ENCODE measurements at regions not wholly inside any gene's neighbourhood (a gene's known extent, or its start where the extent isn't known, plus 50 kb on each side); places are given as distances from the start of the nearest gene placed in this dataset.

GRCh38 chr3:10570196-10570946, 65.0 kb upstream of the ATP2B2 start:
- peaks cover 2% of the 10 kb centered on the region for H3K9me1 ChIP-seq (ENCODE audit: control insufficient read depth, extremely low read depth, insufficient read depth, low read length)
- no peaks in the 10 kb centered on the region for H3K4me1 ChIP-seq (ENCODE audit: control insufficient read depth, extremely low read depth, insufficient read depth, low read length)
- H3K9ac ChIP-seq (ENCODE audit: control insufficient read depth, extremely low read depth, insufficient read depth, low read length), result no peak overlapping the region
- H3K4me2 ChIP-seq (ENCODE audit: control insufficient read depth, extremely low read depth, insufficient read depth, low read depth, low read length), result no peak overlapping the region
- no peak overlapping the region for H2AFZ ChIP-seq (ENCODE audit: control insufficient read depth, low read length)
- no peaks in the 10 kb centered on the region for H3K79me2 ChIP-seq (ENCODE audit: control insufficient read depth, insufficient read depth, low read length)
- no peak overlapping the region for H3K27ac ChIP-seq (ENCODE audit: control insufficient read depth, insufficient read depth, low read length)
- DNase-seq (ENCODE audit: low read depth, low spot score), result no peak
- H3K9me3 ChIP-seq (ENCODE audit: control insufficient read depth, low read depth, low read length), result no peaks in the 10 kb centered on the region
- H3K27me3 ChIP-seq (ENCODE audit: control insufficient read depth, extremely low read depth, insufficient read depth, low read length), result peaks cover 6% of the 10 kb centered on the region
- FAIRE-seq, result no peak
- H3K4me3 ChIP-seq (ENCODE audit: control insufficient read depth in 2 of 3, extremely low read depth in 1 of 3, insufficient read depth in 2 of 3, low read depth in 1 of 3, low read length in 3 of 3), result no peak overlapping the region
- H3K36me3 ChIP-seq (ENCODE audit: control insufficient read depth in 2 of 2, extremely low read depth in 1 of 2, insufficient read depth in 2 of 2, low read length in 2 of 2), result no peaks in the 10 kb centered on the region
- no peak for TF ChIP-seq CTCF (optimal IDR thresholded peaks at IDR 0.05 in 1 of 3, IDR thresholded peaks at IDR 0.05 in 1 of 3, conservative IDR thresholded peaks at IDR 0.05 in 1 of 3; ENCODE audit: extremely low read depth in 1 of 3, insufficient read depth in 2 of 3, low read length in 3 of 3)
- TF ChIP-seq EZH2 (IDR thresholded peaks at IDR 0.05; ENCODE audit: low read length), result no peak
- H4K20me1 ChIP-seq (ENCODE audit: control insufficient read depth, extremely low read depth, insufficient read depth, low read length), result peaks cover 2% of the 10 kb centered on the region
- dilution Hi-C loops (cut with MboI; ENCODE audit: extremely low pct_ligation_motif_present, low sequenced_read_pairs), result no loop called here

GRCh38 chr3:10574101-10574620, 68.8 kb upstream of the ATP2B2 start:
- no peaks in the 10 kb centered on the region for H3K9me3 ChIP-seq (ENCODE audit: control insufficient read depth, low read depth, low read length)
- dilution Hi-C loops (cut with MboI; ENCODE audit: extremely low pct_ligation_motif_present, low sequenced_read_pairs), result no loop called here
- H4K20me1 ChIP-seq (ENCODE audit: control insufficient read depth, extremely low read depth, insufficient read depth, low read length), result no peaks in the 10 kb centered on the region
- H3K27me3 ChIP-seq (ENCODE audit: control insufficient read depth, extremely low read depth, insufficient read depth, low read length), result peaks cover 6% of the 10 kb centered on the region
- no peaks in the 10 kb centered on the region for H3K4me1 ChIP-seq (ENCODE audit: control insufficient read depth, extremely low read depth, insufficient read depth, low read length)
- peaks cover 2% of the 10 kb centered on the region for H3K9me1 ChIP-seq (ENCODE audit: control insufficient read depth, extremely low read depth, insufficient read depth, low read length)
- DNase-seq (ENCODE audit: low read depth, low spot score), result no peak
- H2AFZ ChIP-seq (ENCODE audit: control insufficient read depth, low read length), result no peak overlapping the region
- H3K79me2 ChIP-seq (ENCODE audit: control insufficient read depth, insufficient read depth, low read length), result no peaks in the 10 kb centered on the region
- H3K36me3 ChIP-seq (ENCODE audit: control insufficient read depth in 2 of 2, extremely low read depth in 1 of 2, insufficient read depth in 2 of 2, low read length in 2 of 2), result no peaks in the 10 kb centered on the region
- no peak overlapping the region for H3K27ac ChIP-seq (ENCODE audit: control insufficient read depth, insufficient read depth, low read length)
- FAIRE-seq, result no peak
- TF ChIP-seq CTCF (optimal IDR thresholded peaks at IDR 0.05 in 1 of 3, IDR thresholded peaks at IDR 0.05 in 1 of 3, conservative IDR thresholded peaks at IDR 0.05 in 1 of 3; ENCODE audit: extremely low read depth in 1 of 3, insufficient read depth in 2 of 3, low read length in 3 of 3) (no peak), EZH2 (IDR thresholded peaks at IDR 0.05; ENCODE audit: low read length) (no peak)
- no peak overlapping the region for H3K4me2 ChIP-seq (ENCODE audit: control insufficient read depth, extremely low read depth, insufficient read depth, low read depth, low read length)
- no peak overlapping the region for H3K9ac ChIP-seq (ENCODE audit: control insufficient read depth, extremely low read depth, insufficient read depth, low read length)
- no peak overlapping the region for H3K4me3 ChIP-seq (ENCODE audit: control insufficient read depth in 2 of 3, extremely low read depth in 1 of 3, insufficient read depth in 2 of 3, low read depth in 1 of 3, low read length in 3 of 3)

Measured in keratinocyte (primary cell).